ENCODE measurements at regions not wholly inside any gene's neighbourhood (a gene's known extent, or its start where the extent isn't known, plus 50 kb on each side); places are given as distances from the start of the nearest gene placed in this dataset.

GRCh38 chr2:125554956-125555355, 1101.0 kb upstream of the GYPC start:
- TF ChIP-seq FOXA1 (IDR thresholded peaks at IDR 0.05) (no peak), FOXM1 (IDR thresholded peaks at IDR 0.05; ENCODE audit: borderline replicate concordance) (no peak)

All from HEK293T (cell line).